Peyer's patch (tissue), 4 donors: ENCODE measurements at regions not wholly inside any gene's neighbourhood (a gene's known extent, or its start where the extent isn't known, plus 50 kb on each side); places are given as distances from the start of the nearest gene placed in this dataset.

Source experiments
- CTCF ChIP-seq, 6 experiments: fragments of 450-650 bp in 4 of 6; fragments of 200-600 bp in 2 of 6; sonication (generic) in 1 of 6; IDR thresholded peaks; one replicate each; pipeline ENCODE4 v1.5.1; 2017 to 2019; ENCODE audit warnings: antibody characterized with exemption in 6 of 6, mild to moderate bottlenecking in 3 of 6, moderate library complexity in 1 of 6
- POLR2A ChIP-seq, 2 donors: fragments of 450-650 bp; IDR thresholded peaks; one replicate each; pipeline ENCODE4 v1.5.1; 2017; ENCODE audit warnings: antibody characterized with exemption in 2 of 2, mild to moderate bottlenecking in 2 of 2, moderate library complexity in 2 of 2

- TF ChIP-seq POLR2A (IDR thresholded peaks at IDR 0.05) (no peak), CTCF (IDR thresholded peaks at IDR 0.05) (no peak)
These were observed 245.6 kb upstream of the DAB2 start for GRCh38 chr5:39670391-39670790.
